ENCODE measurements at regions not wholly inside any gene's neighbourhood (a gene's known extent, or its start where the extent isn't known, plus 50 kb on each side); places are given as distances from the start of the nearest gene placed in this dataset.

- TF ChIP-seq CTCF (IDR thresholded peaks at IDR 0.05) (no peak), POLR2A (IDR thresholded peaks at IDR 0.05) (no peak), POLR2AphosphoS5 (IDR thresholded peaks at IDR 0.05) (no peak)
Observed at GRCh38 chr4:160319221-160319867, 1216.5 kb downstream of the RAPGEF2 start.

Measured in upper lobe of left lung (tissue), 4 donors.